ENCODE measurements at regions not wholly inside any gene's neighbourhood (a gene's known extent, or its start where the extent isn't known, plus 50 kb on each side); places are given as distances from the start of the nearest gene placed in this dataset.
"Not testable (repeated sequence)": the region's sequence is repeated elsewhere in the genome, so short reads cannot be mapped to it uniquely, and the experiment has no call there.

DNA sequence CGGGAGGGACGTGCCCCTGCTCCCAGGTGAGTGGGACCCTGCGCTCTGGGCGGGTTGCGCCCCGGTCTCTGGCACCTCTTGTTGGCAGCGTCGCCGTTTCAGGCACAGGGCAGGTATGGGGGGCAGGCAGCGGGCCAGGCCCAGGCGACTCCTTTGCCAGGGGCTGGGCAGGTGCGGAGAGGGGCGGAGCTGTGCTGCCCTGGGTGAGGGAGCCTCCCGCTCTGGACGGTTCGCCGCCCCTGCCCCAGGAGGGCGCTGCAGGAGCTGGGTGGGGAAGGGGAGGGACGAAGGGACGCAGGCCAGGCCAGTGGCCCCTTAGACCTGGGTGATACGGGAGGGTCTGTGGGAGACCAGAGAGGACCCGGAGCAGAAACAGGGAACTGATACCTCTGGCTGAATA, 663.9 kb upstream of the DEFB115 start:
- DNase-seq, result no peak

DNA sequence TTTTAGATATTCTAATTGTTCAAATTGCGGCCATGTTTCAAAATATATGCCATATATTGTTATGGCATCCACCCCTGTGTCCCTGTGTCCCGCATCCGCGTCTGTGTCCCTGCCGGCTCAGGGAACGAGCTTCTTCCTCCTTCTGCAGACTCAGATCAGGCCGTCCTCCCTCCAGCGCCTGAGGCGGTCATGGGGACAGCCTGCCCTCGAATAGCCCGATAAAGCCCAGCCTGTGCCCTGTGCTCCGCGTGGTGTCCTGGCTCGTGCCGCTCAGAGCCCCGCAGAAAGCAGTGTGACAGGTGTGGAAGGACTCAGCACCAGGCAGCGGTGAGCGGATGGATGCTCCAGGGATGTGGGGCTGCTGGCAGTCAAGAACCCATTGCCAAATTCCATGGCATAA, 663.4 kb upstream of the DEFB115 start:
- no peak for DNase-seq

DNA sequence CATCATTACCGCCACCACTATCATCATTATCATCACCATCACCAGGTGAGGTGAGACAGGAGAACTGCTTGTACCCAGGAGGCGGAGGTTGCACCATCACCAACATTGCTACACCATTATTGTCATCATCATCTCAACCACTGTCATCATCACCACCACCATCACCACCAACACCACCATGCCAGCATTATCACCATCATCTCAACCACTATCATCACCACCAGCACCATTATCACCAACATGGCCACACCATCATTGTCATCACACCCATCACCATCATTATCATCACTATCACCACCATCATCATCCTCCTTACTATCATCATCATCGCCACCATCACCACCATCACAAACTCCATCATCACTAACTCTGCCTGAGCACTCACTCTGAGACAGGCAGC, 661.8 kb upstream of the DEFB115 start:
- no peak for DNase-seq

DNA sequence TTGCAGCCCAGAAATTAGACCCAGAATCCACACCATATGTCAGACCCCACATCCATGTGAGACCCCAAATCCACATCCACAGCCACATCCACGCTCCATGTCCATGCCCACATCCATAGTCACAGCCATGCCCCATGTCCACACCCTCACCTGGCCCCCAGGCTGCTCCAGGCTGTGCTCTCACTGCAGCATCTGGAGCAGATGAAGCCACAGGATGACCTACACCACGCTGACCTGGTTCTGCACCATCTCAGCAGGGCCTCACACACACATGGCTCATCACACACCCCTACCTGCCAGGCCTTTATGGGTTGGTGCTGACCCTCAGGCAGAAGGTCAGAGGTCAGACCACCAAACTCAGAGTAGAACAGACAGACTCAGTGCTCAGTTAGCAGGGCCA, 660.0 kb upstream of the DEFB115 start:
- DNase-seq, result not testable (repeated sequence)

DNA sequence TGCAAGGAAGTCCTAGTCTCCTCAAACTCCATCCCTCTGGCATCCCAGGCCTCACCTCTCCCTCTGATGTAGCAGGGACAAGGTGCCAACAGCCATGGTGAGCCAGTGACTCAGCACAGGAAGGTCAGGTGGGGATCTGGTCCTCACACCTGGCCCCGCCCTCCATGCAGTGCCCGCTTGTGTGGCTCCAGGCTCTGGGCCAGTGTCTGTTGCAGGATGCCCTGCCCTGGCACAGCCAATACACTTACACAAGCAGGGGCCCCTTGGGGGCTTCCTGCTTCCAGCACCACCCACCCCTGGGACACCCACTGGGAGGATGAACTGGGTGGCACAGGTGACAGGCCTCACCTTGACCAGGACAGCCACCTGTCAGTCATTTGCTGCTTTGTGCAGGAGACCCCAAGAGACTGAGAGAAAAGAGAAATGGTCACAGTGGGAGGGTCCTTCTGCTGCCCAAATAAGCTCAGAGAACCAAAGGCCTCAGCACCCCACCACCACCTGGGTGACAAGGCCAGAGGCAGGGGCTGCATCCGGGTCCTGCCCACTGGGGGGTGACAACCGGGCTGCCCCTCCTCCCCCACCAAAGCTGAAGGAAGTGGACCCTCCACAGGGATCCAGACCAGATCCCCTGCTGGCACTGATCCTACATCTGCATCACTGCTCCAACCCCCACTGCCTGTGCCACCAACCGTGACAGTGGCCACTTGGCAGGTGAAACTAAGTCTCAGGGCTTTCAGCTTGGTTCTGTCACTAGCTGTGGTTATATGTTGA, 658.8 kb upstream of the DEFB115 start:
- no peak for DNase-seq

DNA sequence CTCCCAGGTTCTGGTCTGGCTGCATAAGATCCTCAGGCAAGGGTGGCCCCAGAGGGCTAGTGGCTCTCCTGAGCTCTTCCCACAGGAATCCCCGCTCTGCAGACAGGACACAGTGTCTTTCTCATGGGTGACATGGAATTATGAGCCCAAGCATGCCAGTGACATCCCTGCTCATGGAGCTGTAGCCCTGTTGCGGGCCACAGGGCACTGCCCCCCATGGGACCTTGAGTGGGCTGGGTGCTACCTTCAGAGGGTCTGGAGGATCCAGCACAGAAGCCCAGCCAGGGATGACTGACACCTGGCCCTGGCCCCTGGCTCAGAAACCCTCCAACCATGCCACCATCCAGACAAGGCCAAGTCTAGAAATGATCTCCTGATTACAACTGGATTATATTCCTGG, 657.5 kb upstream of the DEFB115 start:
- no peak for DNase-seq

DNA sequence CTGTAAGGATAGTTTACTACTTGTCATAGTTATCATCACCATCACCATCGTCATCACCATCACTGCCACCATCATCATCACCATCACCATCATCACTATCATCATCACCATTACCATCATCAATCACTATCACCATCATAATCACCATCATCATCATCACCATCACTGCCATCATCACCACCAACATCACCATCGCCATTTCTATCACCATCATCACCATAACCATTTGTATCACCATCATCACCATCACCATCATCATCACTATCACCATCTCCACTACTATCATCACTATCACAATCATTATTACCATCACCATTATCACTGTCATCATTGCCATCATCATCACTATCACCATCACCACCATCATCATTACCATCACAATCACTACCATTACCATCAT, 655.5 kb upstream of the DEFB115 start:
- no peak for DNase-seq

DNA sequence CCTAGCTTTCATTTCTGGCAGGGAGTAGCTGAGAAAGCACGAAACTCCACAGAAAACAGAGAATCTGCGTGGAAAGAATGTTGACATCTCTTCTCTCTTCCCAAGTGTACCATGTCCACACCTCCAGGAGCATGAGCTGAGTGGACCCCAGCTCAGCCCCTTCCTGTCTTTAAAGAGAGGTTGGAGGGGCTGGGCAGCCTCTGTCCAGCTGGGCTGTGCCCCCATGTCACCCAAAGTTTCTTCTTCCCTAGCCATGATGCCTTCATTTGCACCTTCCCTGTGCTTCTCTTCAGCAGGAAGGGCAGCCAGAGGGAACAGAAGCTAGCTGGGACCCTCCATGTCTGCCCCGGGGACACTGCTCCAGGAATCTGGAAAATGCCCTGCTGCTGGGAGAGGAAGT, 655.0 kb upstream of the DEFB115 start:
- DNase-seq, result no peak

DNA sequence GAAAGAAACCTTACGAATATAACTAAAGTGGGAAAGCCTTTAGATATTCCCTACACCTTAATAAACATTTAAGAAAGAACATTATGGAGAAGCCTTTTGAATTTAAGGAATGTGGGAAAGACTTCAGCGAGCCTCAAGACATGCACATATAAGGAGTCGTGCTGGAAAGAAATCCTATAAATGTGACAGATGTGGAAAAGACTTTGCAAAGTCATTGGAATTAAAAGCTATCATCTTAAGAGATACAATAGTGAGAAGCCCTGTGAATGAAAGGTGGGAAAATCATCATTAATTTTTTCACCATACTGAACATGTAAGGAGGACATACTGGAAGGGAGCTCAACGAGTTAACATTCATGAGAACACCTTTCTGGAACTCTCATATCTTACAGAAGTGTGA, 650.5 kb upstream of the DEFB115 start:
- no peak for DNase-seq

DNA sequence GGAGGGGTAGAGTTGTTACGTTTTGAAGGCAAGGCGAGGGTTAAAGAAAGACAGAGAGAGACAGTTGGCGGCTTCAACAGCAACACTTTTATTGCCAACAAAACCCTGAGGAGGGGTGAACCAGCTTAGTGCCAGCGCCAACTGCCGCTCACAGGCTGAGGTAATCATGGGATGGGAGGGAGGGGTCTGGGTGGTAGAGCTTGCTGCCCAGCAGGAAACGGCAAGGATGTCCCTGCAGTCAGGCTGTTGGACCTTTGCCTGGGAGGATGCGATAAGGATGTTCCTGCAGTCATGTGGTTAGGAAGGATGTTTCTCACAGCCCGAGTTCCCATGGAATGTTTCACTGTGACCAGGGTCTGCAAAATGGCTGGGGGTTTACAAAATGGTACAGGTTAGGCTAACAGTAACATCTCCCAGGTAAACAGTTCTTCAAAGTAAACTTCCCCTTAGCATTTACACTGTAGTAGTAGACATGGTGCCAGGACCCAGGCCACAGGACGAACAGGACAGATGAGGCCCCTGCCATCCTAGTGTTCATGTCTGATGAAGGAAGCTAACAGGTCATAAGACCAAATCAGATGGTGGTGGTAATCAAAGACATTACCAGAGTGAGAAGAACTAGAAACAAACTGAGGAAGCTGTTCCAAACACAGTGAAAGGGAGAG, 647.3 kb upstream of the DEFB115 start:
- no peak for DNase-seq

DNA sequence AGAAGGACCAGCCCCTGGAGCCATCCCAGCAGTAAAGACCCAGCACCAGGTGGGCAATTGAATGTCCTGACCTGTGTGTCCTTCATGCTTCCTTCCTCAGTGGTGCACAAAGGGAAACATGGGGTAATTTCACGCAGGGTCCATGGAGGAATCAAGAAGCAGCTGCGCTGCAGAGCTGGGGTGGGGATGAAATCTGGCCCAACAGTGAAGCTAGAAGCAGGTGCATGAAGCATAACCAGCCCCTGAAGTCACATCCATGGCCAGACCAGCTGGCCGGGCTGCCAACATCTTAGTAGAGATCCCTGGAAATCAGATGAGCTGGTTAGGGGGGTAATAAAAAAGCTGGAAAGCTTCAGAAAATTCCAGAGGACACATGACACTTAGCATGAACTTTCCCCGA, 646.7 kb upstream of the DEFB115 start:
- DNase-seq, result no peak

DNA sequence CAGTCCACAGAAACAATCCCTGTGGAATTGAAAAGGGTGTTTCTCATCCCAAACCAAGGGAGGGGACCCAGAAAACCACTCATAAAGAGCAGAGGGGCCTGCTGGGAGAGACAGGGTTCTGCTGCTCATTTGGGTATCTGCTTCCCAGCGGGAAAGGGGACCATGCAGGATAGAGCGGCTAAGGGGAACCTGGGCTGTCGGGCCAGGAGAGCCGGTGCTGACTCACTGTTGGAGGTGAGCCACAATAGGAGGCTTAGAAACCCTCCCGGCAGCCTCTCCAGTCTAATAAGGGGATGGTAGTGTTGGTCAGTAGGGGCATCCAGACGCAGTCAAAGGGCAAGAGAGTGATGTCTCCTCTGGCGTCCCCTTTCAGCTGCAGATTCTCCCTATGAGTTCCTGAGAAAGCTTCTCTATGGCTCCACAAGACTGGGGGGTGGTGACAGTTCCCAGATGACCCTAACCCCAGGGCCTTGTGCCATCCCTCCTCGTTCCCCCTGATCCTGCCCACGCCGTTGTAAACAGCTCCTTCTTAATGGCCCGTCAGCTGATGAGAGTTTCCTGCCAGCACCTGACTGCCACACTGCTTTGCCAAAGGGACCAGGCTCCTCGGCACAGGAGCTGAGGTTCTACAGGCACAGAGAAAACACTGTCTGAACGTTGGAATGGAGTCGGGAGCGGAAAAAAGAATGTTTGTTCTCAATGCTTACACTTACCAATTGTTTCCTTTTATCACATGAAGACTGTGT, 646.1 kb upstream of the DEFB115 start:
- no peak for DNase-seq

DNA sequence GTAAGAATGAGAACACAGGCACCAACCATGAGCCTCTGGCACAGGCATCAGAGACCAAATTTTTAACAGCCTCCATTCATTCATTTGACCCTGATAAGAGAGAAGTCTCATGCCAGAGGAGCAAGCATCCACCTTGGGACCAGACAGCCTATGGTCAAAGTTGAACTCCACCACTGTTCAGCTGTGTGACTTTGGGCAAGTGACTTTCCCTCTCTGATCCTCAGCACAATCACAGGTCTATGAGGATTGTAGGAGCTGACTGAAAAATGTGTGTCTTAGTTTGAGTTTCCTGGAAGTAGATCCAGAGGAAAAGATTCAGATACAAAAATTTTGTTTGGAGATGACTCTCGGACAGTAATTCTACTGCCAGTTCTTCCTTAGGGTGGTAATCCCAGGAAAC, 645.1 kb upstream of the DEFB115 start:
- no peak for DNase-seq

DNA sequence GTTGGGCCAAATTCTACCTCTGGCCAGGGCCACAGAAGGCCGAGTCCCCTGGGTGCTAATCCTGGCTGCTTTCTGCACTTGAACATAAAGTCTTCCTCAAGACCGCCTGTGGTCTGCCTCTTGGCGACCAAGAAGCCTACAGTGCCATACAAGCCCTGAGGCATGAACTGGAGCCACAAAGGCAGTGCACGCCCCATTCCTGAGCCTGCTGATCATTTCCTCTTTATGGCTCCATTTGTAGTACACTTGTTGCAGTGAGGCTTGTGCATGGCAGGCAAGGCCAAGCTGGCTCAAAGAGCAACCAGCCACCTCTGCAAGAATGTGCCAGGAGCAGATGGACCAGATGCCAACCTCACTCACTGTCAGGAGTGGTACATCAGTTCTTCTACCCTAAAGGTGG, 636.1 kb upstream of the DEFB115 start:
- not testable (repeated sequence) for DNase-seq

DNA sequence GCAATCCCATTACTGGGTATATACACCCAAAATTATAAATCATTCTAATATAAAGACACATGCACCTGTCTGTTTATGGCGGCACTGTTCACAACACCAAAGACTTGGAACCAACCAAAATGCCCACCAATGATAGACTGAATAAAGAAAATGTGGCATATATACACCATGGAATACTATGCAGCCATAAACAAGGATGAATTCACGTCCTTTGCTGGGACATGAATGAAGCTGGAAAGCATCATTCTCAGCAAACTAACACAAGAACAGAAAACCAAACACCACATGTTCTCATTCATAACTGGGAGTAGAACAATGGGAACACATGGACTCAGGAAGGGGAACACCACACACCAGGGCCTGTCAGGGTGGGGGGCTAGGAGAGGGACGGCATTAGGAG, 633.2 kb upstream of the DEFB115 start:
- not testable (repeated sequence) for DNase-seq

DNA sequence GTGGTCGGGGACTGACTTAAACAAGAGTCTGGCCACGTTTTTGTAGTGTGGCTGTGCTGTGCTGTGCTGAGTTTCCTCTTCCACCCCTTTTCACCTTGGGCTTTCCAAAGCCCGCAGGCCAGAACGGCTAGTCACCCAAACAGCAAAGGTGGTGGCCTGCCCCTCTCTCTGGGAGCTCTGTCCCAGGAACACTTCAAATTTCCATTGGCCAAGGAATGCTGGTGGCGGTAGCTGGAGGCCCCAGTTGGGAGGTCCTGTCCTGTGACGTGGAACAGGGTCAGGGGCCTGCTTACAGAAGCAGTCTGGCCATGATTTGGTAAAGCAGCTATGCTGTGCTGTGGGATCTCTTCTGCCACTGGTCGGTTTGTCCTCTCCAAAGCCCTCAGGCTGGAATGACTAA, 628.1 kb upstream of the DEFB115 start:
- DNase-seq, result not testable (repeated sequence)

DNA sequence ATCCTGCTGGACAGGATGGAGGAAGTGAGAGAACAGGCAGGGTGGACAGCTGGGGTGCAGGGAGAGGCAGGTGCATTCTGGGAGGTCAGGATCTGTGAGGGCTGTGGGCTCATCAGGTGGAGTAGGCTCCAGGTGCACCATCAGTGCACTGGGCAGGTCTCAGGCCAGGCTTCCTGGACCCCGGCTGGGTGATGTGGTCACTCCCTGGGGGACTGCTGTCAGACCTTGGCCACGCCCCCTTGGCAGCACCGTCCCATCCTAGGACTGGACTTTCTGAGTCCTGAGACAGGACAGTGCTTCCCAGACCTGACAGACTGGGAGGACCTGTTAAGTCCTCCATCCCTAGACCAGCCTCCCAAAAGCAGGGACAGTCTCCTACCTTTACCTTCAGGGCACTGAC, 626.7 kb upstream of the DEFB115 start:
- DNase-seq, result no peak

DNA sequence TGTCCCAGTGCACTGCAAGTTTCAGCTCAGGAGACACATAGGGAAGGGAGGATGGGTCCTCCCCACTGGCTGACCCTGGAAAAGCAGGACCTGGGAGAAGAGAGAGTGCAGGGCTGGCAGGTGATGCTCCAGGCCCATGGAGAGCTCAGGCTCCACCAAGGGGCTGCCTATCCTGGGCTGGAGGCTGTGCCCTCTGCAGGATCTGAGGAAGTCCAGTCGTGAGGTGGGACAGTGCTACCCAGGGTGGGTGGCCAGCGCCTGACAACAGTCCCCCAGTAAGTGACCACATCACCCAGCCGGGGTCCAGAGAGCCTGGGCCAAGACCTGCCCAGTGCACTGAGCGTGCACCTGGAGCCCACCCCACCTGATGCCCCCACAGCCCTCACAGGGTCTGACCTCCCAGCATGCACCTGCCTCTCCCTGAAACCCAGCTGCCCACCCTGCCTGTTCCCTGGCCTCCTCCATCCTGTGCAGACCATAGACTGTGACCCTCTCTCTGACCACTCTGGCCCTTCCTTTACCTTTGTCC, 626.1 kb upstream of the DEFB115 start:
- not testable (repeated sequence) for DNase-seq

DNA sequence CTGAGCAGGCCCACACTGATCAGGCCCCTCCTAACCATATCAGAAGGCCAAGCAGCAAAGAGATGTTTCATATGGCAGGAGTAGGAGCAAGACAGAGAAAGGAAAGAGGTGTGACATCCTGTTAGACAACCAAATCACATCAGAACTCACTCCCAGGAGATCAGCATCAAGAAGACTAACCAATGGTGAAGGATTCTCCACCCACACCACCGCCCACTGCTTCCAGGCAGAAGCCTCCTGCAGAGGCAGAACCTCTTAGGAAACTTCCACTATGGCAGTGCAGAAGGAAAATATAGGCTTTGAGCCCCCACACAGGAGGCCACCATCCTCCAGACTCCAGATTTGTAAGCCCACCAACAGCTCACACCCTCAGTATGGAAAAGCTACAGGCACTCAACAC, 624.7 kb upstream of the DEFB115 start:
- not testable (repeated sequence) for DNase-seq

DNA sequence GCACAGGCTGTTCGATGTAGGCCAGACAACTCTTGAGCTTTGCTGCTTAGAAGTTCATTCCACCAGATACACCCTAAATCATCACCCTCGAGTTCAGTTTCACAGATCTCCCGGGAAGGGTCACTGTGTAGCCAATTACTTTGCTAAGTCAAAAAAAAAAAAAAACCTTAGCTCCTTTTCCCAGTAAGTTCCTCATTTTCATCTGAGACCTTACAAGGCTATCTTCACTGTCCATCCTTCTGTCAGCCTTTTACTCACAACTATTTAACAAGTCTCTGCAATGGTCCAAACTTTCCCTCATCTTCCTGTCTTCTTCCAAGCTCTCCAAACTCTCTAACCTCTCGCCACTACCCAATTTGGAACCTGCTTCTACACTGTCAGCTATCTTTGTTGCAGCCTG, 615.9 kb upstream of the DEFB115 start:
- DNase-seq, result not testable (repeated sequence)

DNA sequence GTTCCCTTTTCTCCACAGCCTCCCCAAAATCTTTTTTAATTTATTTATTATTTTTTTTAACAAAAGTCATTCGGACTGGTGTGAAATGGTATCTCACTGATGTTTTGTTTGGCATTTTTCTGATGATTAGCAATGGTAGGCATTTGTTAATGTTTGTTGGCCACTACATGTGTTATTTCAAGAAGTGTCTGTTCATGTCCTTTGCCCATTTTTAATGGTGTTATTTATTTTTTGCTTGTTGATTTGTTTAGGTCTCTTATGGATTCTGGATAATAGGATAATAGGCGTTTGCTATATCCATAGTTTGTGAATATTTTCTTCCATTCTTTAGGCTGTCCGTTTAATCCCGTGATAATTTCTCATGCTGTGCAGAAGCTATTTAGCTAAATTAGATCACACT, 596.5 kb upstream of the DEFB115 start:
- not testable (repeated sequence) for DNase-seq

DNA sequence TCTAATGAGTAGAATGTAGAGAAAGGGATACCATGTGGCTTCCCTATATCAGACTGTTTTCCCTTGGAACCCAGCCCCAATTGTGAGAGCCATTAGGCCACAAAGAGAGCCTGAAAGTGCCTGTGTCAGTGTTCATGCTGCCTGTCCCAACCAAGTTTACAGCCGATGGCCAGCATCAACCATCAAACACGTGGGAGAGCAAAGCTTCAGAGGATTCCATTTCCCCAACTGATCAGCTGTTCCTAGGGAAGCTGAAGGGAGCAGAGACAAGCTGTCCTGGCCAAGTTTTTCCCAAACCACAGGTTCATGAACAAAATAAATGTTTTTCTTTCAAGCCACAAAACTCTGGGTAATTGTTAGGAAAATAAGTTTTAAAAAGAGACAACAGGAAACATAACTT, 589.0 kb upstream of the DEFB115 start:
- not testable (repeated sequence) for DNase-seq

DNA sequence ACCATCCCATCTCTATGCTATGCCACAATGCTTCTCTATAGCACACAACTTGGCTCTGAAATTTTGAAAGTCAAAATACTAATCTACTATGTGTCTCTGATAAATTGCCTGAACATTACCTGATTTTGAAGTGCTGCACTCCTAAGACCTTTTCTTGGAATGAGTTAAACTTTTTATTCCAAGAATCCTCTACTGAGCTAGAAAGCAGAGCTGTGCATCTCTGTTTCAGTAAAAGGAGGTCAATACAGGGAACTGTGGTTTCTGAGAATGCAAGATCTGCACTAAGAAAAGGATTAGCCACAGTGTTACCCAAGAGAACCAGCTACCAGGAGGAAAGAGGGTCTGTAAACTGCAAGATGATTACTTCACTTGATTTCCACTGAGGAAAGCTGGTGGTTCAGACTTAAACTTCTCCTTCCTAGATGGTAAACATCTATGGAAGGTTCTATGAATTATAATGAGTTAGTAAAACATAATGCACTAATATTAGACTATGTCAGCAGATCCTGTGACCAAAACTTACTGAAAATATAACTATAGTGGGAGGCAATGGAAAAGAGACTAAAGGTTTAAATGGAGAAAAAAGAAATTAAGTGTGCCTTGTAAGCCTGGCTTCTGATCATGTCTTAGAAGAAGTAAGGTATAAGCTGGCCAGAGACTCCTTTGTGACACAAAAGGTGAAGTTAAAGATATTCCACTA, 588.0 kb upstream of the DEFB115 start:
- not testable (repeated sequence) for DNase-seq

All from stimulated activated CD4-positive, alpha-beta T cell treated with anti-CD3 and anti-CD28 coated beads, Interleukin-4, amount 100 ng/mL, for 4 hours (primary cell).